ENCODE measurements at regions not wholly inside any gene's neighbourhood (a gene's known extent, or its start where the extent isn't known, plus 50 kb on each side); places are given as distances from the start of the nearest gene placed in this dataset.

GRCh38 chr5:73256012-73256411 lies 83.0 kb downstream of the TMEM174 start:
- DNase-seq = no peak

- DNase-seq = no peak
Observed at GRCh38 chr5:73254642-73255041, 81.6 kb downstream of the TMEM174 start.

- no peak for DNase-seq
Observed at GRCh38 chr5:73253047-73253660, 80.2 kb downstream of the TMEM174 start.

- DNase-seq = no peak
Observed at GRCh38 chr5:73250645-73251044, 77.7 kb downstream of the TMEM174 start.

- no peak for DNase-seq
Observed at GRCh38 chr5:73242735-73243134, 69.7 kb downstream of the TMEM174 start.

DNA sequence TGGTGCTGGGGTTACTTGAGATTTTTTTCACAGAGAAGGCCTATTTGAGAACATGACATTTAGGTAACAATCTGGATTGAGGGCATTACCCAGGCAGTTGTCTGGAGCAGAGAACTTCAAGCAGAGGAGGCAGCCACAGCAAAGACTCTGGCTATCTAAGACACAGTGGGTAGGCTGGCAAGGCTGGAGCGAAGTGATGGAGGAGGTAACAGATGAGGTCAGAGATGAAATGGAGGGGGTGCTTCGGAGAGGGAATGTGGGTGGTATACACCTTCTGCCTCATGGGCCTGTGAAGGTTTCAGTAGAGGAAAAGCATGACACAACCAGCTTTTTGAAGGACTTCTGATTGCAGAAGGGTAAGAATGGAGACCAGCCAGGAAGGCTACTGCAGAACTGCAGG lies 65.9 kb downstream of the TMEM174 start:
- DNase-seq = no peak

GRCh38 chr5:73236541-73237128 lies 63.6 kb downstream of the TMEM174 start:
- DNase-seq = no peak

- no peak for DNase-seq
Observed at GRCh38 chr5:73234204-73234555, 61.2 kb downstream of the TMEM174 start.

DNA sequence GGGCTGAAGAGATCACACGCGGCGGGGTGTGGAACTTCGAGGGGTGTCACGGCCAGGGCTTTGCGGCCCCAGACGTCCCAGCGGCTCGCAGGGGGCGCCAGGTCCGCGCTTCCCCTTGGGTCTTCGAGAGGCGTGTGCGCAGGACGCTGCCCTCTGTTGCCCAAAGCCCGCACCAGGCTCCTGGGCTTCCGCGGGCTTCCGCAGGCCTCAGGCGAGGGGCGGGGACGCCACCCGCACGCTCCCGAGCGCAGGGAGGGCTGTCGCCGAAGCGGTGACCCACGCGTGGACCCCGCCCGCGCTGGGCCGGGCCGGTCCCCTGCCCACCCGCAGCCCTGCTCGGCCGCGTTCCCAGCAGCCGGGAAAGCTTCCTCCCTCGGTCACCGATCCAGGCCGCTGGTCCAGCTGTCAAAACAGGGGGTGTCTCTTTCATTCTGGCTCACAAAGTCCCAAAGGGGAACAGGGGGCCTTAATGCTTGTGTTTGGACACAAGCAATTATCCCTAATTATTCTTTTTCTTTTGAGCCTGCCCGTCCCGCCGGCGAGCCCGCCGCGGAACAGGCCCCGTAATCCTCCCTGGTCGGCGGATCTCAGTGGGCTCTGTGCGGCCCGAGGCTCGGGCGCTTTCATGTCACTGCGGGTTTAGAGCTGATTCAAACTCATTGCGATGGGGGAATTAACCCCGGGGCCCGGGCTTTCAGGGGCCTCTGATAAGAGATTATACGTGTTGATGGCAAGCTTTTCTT lies 60.6 kb downstream of the TMEM174 start:
- peak in 1 of 2 experiments; percentile 14 for DNase-seq

- DNase-seq = no peak
Observed at GRCh38 chr5:73233053-73233460, 60.1 kb downstream of the TMEM174 start.

DNA sequence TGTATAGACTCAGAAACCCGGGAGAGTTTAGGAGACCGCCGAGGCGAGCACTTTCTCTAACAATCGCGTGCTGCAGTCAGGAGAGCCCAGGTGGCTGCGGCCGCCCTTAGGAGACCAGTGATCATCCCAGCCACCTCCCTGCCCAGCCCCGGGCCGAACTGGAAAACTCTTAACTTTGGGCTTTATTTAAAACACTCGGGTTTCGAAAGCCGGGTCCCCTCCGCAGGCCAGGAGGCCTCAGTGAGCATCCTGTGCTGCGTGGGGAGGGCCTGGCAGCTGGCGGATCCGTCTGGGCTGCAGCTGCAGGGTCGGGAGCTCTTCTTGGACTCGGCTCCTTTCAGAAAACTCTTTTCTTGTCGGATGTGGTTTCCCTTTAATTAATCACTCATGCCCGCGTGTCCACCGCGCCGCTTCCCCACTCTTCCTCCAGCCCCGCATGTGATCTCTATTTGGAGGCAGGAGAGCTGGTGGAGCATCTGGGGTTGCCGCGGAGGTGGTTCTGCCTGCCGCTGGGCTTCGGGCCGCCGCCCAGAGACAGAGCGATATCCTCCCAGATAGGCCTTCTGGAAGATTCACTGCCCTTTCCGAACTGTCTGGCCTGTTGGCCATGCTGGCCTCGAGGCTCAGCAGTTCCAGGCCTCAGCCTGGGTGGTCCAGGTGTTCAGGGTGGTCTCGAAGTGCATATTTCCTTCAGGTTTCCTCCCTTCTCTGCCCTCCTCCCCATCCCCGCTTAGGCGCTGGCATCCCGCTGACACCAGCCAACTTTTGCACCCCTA lies 59.5 kb downstream of the TMEM174 start:
- peak in 1 of 2 experiments; percentile 8 for DNase-seq

DNA sequence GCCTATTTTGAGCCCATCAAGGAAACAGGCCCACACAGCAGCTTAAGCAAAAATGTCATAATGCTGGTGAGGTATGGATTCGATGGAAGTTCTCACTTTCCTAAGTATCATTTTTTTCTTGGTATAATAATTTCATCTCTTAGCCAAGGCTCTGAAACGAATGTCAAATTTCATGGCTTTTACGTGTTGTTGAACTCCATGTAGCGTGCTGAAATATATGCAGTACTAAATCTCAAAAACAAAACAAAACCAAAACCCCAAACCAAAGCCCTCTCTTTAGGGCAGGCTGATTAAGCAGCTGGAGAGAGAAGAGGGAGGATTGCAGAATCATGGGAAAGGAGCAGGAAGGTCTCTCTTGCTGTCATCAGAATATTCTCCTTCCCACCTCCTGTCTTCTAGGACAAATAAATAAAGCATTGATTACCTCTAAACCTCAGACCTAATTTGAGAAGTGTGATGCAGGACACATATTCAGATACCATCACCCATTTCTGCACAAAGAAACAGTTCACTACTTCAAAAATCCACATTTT lies 58.3 kb downstream of the TMEM174 start:
- no peak for DNase-seq

GRCh38 chr5:73230264-73231245 lies 57.6 kb downstream of the TMEM174 start:
- DNase-seq = no peak

GRCh38 chr5:73229271-73229670 lies 56.3 kb downstream of the TMEM174 start:
- DNase-seq = no peak

GRCh38 chr5:73228052-73228451 lies 55.1 kb downstream of the TMEM174 start:
- no peak for DNase-seq
